Mammary epithelial cell (primary cell): ENCODE measurements at regions not wholly inside any gene's neighbourhood (a gene's known extent, or its start where the extent isn't known, plus 50 kb on each side); places are given as distances from the start of the nearest gene placed in this dataset.

ENCODE experiments used
- CTCF ChIP-seq, 2 donors: IDR thresholded peaks in 1 of 2; conservative IDR thresholded peaks in 1 of 2; 2 replicates each; pipeline ENCODE4 v1.5.1; 2011 to 2012; ENCODE audit warnings: inconsistent platforms in 2 of 2, low read length in 2 of 2, mild to moderate bottlenecking in 2 of 2, control low read depth in 1 of 2, low read depth in 1 of 2; ENCODE audit not compliant: insufficient read depth in 1 of 2; ENCODE audit errors: extremely low read depth in 1 of 2
- EZH2 ChIP-seq: IDR thresholded peaks from 2 replicates; pipeline ENCODE4 v1.6.1; 2012; ENCODE audit warnings: low read length, inconsistent platforms, borderline replicate concordance

GRCh38 chr5:109562441-109562840, 127.3 kb upstream of the MAN2A1 start:
- TF ChIP-seq CTCF (conservative IDR thresholded peaks at IDR 0.05 in 1 of 2, IDR thresholded peaks at IDR 0.05 in 1 of 2; ENCODE audit: extremely low read depth in 1 of 2, insufficient read depth in 1 of 2, low read depth in 1 of 2, low read length in 2 of 2) (no peak), EZH2 (no peak)
